HG02938 (cell line): ENCODE measurements at regions not wholly inside any gene's neighbourhood (a gene's known extent, or its start where the extent isn't known, plus 50 kb on each side); places are given as distances from the start of the nearest gene placed in this dataset.
"Not testable (repeated sequence)": the region's sequence is repeated elsewhere in the genome, so short reads cannot be mapped to it uniquely, and the experiment has no call there.

Experiments used
- ATAC-seq: cut with Tn5 transposase; IDR thresholded peaks from one replicate; pipeline ENCODE4 v1.9.1; 2021; ENCODE audit warnings: mild to moderate bottlenecking, moderate library complexity; ENCODE audit not compliant: unreplicated experiment

DNA sequence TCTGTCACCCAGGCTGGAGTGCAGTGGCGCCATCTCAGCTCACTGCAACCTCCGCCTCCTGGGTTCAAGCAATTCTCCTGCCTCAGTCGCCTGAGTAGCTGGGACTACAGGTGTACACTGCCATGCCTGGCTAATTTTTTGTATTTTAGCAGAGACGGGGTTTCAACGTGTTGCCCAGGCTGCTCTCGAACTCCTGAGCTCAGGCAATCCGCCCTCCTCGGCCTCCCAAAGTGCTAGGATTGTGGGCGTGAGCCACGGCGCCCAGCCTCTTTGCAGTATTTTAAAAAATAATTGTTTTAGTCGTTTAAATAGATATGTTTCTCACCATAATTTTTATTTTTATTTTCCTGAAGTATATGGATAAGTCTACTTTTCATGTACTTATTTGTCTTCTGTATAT lies 452.9 kb upstream of the SPTLC3 start:
- ATAC-seq, result not testable (repeated sequence)

DNA sequence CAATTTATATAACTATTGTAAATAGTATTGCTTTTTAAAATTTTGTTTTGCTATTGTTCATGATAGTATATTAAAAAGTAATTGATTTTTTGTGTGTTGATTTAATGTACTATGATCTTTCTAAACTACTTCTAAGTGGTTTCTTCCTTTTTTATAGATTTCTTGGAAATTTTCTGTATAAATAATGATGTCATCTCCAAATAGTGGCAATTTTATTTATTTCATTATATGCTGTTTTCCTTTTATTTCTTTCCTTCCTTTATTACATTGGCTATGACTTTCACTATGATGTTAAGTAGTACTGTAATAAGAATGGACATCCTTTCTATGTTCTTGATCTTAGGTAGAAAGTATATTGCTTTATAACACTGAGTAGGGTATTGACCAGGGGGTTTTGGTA lies 451.5 kb upstream of the SPTLC3 start:
- ATAC-seq, result no peak

DNA sequence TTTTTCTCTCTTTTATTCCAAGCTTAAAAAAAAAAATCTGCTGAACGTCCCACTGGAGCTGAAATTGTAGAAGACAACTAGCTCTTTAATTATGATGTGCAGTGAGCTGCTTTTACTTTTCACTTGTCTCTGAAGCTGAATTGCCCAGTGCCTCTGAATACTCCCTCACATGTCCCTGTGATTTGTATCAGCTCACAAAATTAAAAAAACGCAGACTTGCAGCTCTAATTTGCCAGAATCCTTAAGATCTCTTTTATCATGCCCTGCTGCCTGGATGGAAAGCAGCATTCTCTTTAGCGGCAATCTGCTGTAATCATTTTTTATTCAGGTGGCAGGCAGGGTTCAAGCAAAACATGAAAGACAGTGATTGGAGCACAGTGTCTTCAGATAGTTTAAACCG lies 443.8 kb upstream of the SPTLC3 start:
- no peak for ATAC-seq

DNA sequence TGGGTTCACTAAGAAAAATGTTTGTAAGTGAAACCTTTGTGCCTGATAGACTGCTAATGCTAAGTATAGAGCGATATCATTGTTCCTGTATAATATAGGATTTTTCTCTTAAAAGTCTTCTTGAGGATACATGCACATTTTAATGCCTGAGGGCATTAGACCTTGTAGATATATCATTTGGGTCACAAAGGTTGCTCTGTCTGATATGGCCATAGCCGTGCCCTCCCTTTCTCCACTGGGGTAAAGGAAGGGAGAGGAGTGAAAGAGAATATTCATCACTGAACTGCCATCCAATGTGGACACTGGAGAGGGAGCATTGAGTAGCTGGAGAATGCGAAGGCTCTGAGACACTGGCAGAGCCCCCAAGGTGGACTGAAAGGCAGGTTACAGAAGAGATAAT lies 442.2 kb upstream of the SPTLC3 start:
- no peak for ATAC-seq

DNA sequence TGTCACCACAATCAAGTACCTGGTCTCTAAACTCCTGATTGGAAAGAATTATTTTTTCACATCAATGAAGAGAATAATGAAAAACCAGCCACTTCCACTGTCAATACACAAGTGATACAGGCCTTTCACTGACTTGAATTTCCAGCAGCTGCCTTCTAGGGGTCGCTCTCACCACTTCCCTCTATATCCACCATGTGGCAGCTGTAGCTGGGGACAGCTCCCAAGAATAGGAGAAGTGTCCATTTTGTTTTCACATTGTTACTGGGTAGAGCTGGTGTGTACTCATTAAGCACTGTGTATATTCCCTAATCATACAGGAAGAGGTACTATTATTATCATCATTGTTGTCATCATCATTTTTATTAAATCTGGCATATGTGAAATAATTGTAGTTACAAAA lies 438.4 kb upstream of the SPTLC3 start:
- no peak for ATAC-seq

DNA sequence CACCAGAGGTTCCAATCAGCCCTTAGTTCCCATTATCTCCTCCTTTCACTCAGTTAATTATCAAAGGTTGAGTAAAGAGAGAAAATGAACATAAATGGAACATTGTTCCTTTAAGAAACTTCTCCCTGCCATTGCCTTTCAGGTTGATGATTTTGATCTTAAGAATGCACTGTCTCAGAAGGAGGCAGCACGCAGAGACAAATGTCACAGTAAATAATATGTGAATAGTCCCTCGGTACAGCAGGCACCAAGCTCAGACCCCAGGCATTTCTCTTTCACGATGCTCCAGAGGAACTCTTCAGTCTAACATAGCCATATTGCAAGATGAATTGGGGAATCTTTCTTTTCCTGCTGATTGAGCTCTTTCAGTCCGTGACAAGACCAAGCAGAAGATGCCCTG lies 435.3 kb upstream of the SPTLC3 start:
- no peak for ATAC-seq

DNA sequence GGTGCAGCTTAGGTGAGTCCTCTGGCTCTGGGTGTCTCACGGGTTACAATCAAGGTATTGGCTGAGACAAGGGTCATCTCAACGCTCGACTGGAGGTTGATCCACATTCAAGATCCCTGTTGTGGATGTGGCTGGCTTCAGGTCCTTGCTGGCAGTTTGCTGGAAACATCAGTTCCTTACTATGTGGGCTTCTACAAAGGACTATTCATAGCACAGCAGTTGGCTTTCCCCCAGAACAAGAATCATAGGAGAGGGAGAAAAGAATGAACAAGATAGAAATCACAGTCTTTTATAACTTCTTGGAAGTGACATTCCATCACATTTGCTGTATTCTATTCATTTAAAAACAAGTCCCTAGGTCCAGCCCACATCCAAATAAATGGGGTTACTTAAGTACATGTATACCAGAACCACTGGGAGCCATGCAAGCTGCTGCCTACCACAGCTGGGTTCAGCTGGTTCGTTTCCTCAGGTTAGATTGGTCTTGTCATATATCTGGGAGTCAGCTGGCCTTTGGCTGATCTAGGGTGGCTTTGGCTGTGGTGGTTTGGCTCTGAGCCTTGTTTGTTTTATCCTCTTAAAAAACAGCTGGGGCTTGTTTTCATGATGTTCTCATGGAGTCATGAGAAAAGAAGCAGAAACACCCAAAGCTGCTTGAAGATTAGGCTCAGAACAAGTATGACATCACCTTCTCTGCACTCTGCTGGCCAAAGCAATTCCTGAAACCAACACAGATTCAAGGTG lies 433.2 kb upstream of the SPTLC3 start:
- no peak for ATAC-seq

DNA sequence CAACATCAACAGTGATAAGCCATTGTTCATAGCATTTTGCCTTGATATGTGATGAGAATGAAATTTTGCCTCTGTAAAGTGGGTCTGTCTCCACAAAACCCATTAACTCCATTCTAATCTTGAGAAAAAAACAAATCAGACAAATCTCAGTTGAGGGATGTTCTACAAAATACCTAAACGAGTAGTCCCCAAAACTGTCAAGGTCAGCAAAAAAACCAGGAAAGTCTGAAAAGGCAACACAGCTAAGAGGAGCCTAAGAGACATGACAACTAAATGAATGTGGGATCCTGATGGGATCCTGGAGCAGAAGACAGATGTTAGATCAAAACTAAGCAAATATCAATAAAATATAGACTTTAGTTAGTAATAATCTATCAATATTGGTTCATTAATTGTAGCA lies 431.6 kb upstream of the SPTLC3 start:
- no peak for ATAC-seq

DNA sequence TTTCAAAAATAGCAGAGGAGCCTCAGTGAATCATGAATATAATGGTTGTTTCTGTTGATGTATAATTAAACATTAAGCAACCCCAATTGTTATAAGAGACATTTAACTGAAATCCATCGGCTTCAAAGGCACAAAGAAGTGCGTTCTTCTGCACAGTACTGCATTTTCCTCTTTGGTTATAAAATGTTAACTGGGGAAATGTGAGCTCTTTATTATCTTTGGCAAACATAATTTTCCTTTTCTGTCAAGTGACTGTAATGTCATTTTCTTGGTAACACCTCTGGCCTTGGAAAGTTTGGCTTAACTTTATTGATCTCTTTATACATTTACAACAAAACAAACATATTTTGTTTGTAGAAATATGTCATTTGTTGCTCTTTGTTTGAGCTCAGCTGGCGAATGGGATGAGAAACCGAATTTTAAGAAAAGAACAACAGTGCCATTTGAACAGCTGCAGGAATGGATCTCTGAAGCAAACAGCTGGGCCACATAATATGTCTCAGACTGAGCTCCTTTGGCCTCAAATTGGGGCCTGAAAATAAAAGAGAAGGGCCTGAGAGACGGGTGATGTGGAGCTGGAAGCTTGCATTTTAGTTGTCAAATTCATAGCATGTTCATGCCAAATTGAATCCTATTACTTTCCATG lies 427.0 kb upstream of the SPTLC3 start:
- no peak for ATAC-seq

DNA sequence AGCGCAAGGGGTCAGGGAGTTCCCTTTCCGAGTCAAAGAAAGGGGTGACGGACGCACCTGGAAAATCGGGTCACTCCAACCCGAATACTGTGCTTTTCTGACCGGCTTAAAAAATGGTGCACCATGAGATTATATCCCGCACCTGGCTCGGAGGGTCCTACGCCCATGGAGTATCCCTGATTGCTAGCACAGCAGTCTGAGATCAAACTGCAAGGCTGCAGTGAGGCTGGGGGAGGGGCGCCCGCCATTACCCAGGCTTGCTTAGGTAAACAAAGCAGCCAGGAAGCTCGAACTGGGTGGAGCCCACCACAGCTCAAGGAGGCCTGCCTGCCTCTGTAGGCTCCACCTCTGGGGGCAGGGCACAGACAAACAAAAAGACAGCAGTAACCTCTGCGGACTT lies 426.1 kb upstream of the SPTLC3 start:
- ATAC-seq, result not testable (repeated sequence)

DNA sequence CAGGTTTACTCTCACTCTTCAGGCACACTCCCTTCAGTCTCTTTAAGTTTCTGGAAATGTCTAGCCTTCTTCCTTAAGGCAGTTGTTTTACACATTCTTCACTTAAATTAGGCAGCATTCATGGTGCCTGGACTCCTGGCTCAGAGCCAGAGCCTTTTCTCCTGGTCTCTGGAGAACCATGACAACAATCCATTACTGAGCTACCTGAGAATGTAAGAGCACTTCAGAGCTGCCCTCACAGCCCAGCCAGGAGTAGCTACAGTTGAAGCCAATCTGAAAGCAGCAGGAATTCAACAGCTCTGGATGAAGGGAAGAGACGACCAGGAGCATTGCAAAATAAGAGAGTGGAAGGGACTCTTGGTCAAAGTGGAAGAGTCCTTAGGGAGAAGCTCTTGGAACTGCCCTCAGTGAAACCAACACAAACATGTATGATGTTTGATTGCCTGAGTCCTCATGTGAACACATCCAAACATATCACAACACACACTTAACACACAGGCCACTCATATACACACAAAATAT lies 416.8 kb upstream of the SPTLC3 start:
- no peak for ATAC-seq

DNA sequence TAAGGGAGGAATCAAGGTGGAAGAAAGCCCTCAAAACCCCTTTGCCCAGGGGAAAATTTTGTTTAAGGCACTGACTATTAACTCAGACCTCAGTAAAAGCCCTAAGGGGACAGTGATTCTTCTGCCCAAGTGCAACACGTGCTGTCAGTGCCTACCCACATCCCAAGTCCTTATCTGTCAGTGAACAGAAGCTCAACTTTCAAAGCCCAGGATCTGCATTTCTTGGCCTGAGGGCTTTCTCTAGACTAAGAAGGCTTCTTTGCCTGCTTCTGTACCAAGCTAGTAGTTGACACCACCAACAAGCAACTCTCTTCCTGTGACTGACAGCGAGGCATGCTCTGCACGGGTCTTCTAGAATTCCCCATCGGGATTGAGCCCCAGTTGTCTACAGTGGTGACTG lies 416.0 kb upstream of the SPTLC3 start:
- no peak for ATAC-seq

DNA sequence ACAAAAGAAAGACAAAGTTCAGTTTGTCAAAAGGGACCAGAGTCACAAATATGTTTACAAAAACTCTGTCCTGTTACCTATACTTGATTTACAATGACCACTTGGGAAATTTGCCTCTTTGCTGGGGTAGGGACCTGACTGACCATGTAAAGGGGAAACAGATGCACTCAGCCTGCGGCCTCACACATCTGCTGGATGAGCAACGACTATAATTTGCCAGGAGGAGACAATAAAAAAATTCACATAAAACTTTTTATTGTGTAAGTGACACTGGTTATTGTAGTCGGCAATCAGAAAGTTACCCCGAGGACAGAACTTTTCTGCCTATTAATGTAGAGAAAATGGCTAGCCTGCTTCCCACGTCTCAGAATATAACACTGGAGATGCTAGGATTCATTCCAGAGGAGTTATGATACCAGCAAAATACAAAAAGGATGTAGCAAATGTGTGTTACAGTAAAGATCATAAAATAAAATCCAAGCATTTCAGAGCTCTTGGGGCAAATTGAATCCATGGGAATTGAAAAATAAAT lies 415.4 kb upstream of the SPTLC3 start:
- no peak for ATAC-seq

DNA sequence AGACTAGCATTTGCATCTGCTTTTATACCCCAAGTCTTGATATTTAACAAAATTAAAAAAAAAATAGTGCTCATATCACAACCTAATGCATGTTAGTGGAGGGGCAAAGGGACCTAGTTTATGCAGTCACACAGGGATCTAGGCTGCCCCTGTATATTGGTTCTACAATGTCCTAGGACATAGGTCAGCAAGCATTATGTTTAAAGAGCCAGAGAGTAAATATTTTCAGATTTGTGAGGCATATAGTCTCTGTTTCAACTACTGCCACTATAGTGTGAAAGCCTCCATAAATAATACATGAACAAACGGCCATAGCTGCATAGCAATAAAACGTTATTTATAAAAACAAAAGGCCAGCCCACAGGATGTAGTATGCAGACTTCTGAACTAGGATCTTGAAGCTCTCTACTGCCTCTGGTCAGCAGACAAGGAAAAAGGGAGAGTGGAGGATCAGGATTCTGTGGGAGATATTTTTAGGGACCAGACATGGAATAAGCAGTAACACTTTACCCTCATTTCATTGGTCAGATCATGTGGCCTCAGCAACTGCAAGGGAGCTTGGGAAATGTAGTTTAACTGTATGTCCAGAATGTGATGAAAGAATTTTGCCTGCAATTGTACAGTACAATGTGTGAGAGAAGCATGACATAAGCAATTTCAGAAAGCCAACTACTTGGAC lies 414.2 kb upstream of the SPTLC3 start:
- ATAC-seq, result no peak

DNA sequence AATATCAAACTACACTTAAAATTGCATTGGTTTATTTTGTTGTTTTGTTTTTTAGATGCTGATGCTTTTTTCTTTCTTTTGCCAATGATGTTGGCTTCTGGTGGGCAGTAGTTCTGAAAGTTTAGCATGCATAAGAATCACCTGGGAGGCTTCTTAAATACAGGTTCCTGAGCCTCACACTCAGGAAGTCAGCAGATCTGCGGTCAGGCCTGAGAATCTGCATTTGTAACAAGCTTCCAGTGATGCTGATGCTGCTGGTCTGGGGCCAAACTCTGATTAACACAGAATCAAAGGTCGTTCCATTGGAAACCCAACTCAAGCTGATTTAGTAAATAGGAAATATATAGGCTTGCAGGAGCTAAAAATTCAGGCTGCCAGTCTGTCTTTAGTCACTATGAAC lies 412.9 kb upstream of the SPTLC3 start:
- no peak for ATAC-seq

DNA sequence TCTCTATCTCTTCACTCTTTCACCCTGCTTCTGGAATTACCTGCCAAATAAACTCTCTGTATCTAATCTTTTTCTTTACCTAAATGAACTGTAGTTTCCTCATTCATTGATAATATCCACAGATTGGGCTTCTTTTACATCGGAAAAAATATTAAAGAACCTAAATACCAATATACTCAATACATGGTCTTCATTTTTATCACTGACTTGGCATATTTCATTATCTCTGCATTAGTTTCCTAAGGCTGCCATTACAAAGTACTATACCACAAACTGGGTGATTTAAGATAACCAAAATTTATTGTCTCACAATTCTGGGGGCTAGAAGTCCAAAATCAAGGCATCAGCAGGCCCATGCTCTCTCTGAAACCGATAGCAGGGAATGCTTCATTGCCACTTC lies 411.9 kb upstream of the SPTLC3 start:
- no peak for ATAC-seq

DNA sequence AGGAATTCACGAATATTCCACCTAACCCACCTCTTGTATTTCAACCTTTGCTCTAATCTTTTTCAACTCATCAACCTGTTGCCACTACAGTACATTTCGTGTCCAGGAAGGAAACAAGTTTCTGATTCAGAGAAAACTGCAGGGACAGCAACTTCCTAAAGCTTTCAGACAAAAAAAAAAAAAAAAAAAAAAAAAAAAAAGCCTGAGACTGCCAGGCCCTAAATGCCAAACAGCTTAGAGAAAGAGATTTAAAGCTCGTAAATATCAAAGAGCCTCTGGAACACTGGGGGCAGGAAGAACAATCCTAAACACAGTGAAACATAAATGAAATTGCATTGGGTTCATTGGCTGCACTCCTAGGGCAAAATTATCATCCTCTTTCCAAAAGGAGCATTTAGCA lies 411.2 kb upstream of the SPTLC3 start:
- no peak for ATAC-seq

DNA sequence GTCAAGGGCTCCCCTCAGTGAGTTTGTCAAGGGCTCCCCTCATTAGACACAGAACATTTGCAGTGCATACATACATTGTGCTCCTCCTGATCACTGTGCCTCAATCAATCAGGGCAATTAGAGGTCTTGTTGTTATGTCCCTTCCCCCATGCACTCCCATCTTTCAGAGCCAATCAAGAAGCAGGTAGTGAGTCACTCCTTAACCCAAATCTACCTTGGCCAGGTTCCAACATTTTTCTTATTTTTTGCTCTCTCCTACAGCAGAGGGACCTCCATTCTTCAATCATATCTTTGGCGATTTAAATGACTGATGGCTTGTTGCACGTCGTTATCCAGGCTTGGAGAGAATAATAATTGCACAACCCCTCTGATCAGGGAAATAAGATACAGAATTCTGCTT lies 409.9 kb upstream of the SPTLC3 start:
- no peak for ATAC-seq

DNA sequence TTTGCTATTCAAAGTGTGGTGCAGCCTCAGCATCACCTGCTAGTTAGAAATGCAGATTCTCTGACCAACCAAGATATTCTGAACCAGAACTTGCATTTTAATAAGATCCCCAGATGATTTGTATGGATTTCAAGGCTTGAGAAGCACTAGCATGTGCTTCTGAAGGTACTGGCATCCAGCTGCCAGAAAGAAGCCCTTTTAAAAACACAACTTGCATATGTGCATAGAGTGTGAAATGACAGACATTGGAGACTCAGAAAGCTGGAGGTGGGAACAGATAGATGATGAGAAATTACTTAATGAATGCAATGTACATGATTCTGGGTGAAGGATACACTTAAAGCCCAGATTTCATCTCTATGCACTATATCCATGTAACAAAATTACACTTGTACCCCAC lies 409.3 kb upstream of the SPTLC3 start:
- no peak for ATAC-seq

DNA sequence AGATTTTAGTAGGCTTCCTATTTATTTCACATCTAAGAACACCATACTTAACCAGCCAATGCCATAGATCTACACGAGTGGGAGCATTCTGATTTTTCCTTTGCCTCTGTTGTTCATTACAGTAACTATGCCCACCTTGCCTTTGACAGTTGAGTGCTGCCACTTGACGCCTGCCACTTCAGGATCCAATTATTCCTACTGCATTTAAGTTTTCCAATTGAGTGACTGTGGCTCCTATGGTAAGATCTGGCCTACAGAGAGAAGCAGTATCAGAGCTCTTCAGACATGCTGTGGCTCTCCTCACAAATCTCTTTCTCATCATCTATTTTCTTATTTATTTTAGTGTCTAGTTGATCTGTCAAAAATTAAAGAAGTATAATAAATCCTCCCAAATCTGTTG lies 403.0 kb upstream of the SPTLC3 start:
- no peak for ATAC-seq

DNA sequence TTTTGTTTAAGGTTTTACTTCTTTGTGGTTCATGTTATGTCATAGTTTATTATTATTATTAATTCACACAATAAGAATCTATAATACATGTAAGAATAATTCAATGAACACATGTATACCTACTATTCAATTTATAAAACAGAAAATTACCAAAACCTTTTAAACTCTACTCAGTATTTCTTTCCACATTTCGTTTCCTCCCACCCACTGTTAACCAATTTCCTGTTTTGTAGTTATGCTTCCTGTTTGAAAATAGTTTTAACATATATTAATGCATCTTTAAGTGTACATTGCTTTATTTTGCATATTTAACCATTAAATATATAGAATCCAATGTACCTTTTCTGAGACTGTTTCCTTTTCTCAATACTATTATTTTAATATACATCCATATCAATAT lies 397.9 kb upstream of the SPTLC3 start:
- ATAC-seq, result no peak

DNA sequence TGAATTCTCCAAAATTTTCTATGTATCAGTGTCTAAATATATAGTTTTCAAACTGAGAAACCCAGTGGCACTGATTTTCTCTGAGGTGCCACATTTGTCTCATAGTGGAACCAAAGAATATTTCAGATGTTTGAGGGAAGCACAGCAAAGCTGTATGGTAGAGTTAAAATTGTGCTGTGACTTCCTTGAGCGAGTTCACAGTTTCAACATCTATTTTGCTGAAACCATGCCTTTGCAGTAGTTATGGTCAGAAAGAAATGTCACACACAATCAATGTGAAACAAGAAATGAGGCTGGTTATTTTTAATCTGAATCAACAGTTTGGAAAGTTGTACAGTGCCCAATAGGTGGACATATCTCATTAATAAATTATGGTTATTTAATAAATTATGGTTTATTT lies 394.0 kb upstream of the SPTLC3 start:
- ATAC-seq, result no peak
